NCI-H1092 (cell line): ENCODE measurements at regions not wholly inside any gene's neighbourhood (a gene's known extent, or its start where the extent isn't known, plus 50 kb on each side); places are given as distances from the start of the nearest gene placed in this dataset.
"Not testable (repeated sequence)": the region's sequence is repeated elsewhere in the genome, so short reads cannot be mapped to it uniquely, and the experiment has no call there.

Experiments
- DNase-seq: peaks from one replicate; lab custom pipeline; 2025; lab: John Stamatoyannopoulos, UW

GRCh38 chr11:112714340-112714739, 246.9 kb upstream of the NCAM1 start:
- not testable (repeated sequence) for DNase-seq

- DNase-seq = no peak
Measured at GRCh38 chr11:112715056-112715455, 246.2 kb upstream of the NCAM1 start.

- DNase-seq = no peak
Measured at GRCh38 chr11:112718483-112718882, 242.7 kb upstream of the NCAM1 start.

- no peak for DNase-seq
Measured at GRCh38 chr11:112719736-112720525, 241.3 kb upstream of the NCAM1 start.

- no peak for DNase-seq
Measured at GRCh38 chr11:112722148-112722547, 239.1 kb upstream of the NCAM1 start.

- no peak for DNase-seq
Measured at GRCh38 chr11:112722876-112723275, 238.3 kb upstream of the NCAM1 start.

GRCh38 chr11:112723676-112724495, 237.3 kb upstream of the NCAM1 start:
- peak; percentile 86 for DNase-seq

GRCh38 chr11:112724496-112724790, 236.8 kb upstream of the NCAM1 start:
- DNase-seq = no peak

- no peak for DNase-seq
Measured at GRCh38 chr11:112725636-112726035, 235.6 kb upstream of the NCAM1 start.

- DNase-seq = no peak
Measured at GRCh38 chr11:112727341-112727841, 233.8 kb upstream of the NCAM1 start.

GRCh38 chr11:112728288-112728687, 232.9 kb upstream of the NCAM1 start:
- no peak for DNase-seq

GRCh38 chr11:112728716-112729115, 232.5 kb upstream of the NCAM1 start:
- DNase-seq = no peak

GRCh38 chr11:112730591-112730990, 230.6 kb upstream of the NCAM1 start:
- no peak for DNase-seq

GRCh38 chr11:112731538-112731937, 229.7 kb upstream of the NCAM1 start:
- no peak for DNase-seq

GRCh38 chr11:112732031-112732430, 229.2 kb upstream of the NCAM1 start:
- DNase-seq = no peak

GRCh38 chr11:112734207-112734606, 227.0 kb upstream of the NCAM1 start:
- DNase-seq = no peak

GRCh38 chr11:112735470-112735869, 225.8 kb upstream of the NCAM1 start:
- no peak for DNase-seq

- peak; percentile 89 for DNase-seq
Measured at GRCh38 chr11:112744041-112744440, 217.2 kb upstream of the NCAM1 start.

GRCh38 chr11:112745973-112746372, 215.2 kb upstream of the NCAM1 start:
- no peak for DNase-seq

GRCh38 chr11:112748252-112748651, 213.0 kb upstream of the NCAM1 start:
- no peak for DNase-seq

GRCh38 chr11:112748713-112749543, 212.3 kb upstream of the NCAM1 start:
- no peak for DNase-seq

GRCh38 chr11:112751329-112751728, 209.9 kb upstream of the NCAM1 start:
- peak; percentile 21 for DNase-seq
